Hindlimb muscle (tissue), 1 donor: ENCODE measurements at regions not wholly inside any gene's neighbourhood (a gene's known extent, or its start where the extent isn't known, plus 50 kb on each side); places are given as distances from the start of the nearest gene placed in this dataset.

Source experiments
- DNase-seq: peaks from one replicate; pipeline ENCODE4 v3.0.0-alpha.2; 2013

GRCh38 chr9:79107911-79108676, 463.7 kb upstream of the TLE4 start:
- no peak for DNase-seq

DNA sequence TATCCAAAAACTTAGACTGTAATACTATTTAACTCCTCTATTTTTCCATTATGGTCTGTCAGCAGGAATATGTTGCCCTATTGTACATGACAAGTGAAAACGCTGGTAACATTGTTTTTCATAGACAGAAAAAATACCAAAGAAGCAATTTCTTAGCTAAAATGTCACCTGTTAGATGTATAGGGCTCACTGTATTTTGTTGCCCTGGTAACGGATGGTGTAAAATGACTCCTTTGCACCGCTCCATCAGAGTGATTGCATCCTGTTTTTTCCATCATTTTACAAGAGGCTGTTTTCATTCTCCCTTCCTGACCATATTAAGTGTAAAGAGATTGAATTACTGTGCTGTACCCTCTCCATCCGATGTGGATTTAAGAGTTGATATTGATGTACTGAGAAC, 460.1 kb upstream of the TLE4 start:
- no peak for DNase-seq

- DNase-seq = no peak
Observed at GRCh38 chr9:79115176-79115575, 456.6 kb upstream of the TLE4 start.

- no peak for DNase-seq
Observed at GRCh38 chr9:79116041-79116440, 455.7 kb upstream of the TLE4 start.

DNA sequence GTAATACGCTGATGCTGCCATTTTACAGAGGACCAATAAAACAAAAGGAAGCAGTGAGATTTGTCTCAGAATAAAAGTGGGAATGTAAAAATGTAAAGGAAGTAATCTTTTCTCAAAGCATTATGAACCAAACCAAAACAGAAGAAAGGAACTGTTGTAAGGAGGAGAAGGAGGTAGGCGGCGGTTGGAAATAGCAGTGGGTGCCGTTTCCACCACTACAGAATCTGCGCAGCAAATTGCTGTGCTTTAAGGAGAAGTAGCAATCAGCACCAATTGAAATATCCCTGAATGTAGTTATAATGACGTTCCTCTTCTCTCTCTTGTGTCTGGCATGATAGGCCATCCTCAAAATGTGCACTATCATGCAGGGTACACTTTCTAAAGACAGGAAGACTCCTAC, 455.1 kb upstream of the TLE4 start:
- no peak for DNase-seq

GRCh38 chr9:79120533-79120932, 451.2 kb upstream of the TLE4 start:
- DNase-seq = no peak

- no peak for DNase-seq
Observed at GRCh38 chr9:79120941-79121340, 450.8 kb upstream of the TLE4 start.

GRCh38 chr9:79123415-79123814, 448.4 kb upstream of the TLE4 start:
- no peak for DNase-seq

DNA sequence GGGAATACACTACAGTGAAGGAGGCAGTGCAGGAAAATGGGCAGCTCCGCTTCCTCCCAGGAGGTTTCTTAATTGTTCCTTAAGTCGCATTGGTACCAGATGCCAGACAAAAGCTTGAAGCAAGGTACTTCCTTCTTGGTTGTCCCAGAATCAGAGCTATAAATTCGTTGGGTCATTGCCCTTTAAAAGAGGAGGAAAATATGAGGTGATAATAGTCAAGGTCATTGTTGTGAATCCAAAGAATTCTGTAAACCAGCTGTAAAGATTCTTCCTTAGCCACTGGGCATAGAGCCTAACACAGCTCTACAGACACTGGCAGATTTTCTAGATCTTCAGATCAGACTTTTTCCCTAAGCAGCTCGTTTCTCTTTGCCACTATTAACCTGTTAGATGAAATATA, 444.1 kb upstream of the TLE4 start:
- no peak for DNase-seq

GRCh38 chr9:79129865-79130480, 441.8 kb upstream of the TLE4 start:
- DNase-seq = peak; percentile 56

- no peak for DNase-seq
Observed at GRCh38 chr9:79131246-79131774, 440.5 kb upstream of the TLE4 start.

DNA sequence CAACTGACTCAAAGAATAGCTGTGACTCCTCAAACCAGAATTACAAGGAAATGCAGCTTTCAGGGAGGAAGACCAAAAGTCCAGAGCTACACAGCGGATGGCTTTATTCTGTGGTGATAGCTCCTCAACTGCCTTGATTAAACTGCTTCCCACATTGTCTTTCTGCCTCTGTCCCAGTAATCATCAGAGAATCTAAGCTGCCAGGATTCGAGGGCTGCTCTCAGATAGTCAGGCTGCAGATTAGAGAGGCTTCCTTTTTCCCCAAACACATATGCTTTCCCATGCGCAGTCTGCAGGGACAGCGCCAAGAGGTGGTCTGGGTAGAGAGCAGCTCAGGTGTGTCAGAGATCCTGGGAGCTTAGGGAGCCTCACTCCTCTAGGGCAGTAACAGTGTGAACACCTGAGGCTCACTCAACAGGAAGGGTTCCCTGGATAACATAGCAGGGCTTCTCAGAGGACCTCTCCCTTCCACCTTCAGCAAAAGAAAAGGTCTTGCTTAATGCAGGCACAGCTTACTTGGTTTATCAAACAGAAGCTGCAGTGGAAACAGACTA, 439.9 kb upstream of the TLE4 start:
- no peak for DNase-seq

GRCh38 chr9:79134654-79135053, 437.1 kb upstream of the TLE4 start:
- no peak for DNase-seq

GRCh38 chr9:79135681-79136415, 435.9 kb upstream of the TLE4 start:
- no peak for DNase-seq

GRCh38 chr9:79140751-79141150, 431.0 kb upstream of the TLE4 start:
- no peak for DNase-seq

GRCh38 chr9:79143211-79143610, 428.6 kb upstream of the TLE4 start:
- DNase-seq = no peak

DNA sequence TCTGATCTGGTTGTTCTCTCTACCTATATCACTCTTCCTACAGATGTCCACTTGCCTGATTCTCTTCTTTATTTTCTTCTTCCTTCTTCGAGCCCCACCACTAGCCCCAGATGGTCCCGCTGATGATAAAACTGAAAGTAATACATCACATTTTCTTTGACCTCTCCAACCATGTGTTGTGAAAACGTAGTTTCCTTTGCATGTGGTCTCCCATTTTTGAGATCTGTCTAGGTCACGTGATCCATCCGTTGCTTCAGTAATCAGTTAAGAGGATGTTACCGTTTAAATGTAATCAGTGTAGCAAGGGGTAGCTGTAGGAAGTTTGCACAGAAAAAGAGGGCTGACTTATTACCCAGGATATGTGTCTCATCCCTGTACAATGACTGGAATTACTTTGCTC, 426.3 kb upstream of the TLE4 start:
- no peak for DNase-seq

DNA sequence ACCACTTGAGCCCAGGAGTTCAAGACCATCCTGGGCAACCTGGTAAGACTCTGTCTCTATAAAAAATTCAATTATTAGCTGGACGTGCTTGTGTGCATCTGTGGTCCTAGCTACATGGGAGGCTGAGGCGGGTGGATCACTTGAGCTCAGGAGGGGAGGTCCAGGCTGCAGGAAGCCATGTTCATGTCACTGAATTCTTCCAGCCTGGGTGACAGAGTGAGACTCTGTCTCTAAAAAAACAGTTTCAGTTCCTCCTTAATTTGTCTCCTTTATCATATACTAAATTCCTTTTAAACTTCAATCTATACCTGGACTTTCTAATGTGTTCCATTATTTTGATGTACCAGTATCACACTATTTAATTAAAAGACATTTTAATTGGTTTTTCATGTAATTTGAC, 422.2 kb upstream of the TLE4 start:
- DNase-seq = no peak

DNA sequence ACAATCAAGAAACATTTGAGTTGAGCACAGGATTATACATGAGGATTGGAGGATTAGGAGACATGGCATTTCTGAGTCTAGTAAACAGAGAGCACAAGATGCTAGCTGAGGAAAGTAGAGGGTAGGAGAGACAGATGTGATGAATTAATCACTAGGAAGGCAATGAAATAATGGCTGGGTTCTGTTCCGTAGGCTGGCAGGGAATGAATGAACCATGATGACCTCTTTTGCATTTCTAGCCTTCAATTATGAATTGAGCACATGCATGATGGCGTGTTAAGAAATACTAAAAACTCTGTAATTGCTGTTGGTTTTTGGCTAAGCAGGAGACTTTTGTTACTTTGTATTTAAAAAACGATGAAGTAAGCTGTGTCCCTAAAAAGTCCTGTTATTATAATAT, 420.0 kb upstream of the TLE4 start:
- no peak for DNase-seq

DNA sequence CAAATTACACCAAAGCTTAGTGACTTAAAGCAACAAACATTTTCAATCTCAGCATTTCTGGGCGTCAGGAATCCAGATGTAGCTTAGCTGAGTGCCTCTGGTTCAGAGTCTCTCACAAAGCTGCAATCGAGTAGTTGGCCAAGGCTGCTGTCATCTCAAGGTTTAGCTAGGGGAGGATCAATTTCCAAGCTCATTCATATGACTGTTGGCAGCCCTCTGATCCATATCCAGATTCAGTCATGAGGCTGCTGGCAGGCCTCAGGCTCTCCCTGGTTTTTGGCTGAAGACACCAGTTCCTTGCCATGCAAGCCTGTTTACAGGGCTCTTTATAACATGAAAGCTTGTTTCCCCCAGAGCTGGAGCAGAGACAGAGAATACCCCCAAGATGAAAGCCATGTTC, 419.5 kb upstream of the TLE4 start:
- no peak for DNase-seq

- DNase-seq = no peak
Observed at GRCh38 chr9:79154806-79155205, 417.0 kb upstream of the TLE4 start.

GRCh38 chr9:79155308-79155707, 416.5 kb upstream of the TLE4 start:
- DNase-seq = no peak

DNA sequence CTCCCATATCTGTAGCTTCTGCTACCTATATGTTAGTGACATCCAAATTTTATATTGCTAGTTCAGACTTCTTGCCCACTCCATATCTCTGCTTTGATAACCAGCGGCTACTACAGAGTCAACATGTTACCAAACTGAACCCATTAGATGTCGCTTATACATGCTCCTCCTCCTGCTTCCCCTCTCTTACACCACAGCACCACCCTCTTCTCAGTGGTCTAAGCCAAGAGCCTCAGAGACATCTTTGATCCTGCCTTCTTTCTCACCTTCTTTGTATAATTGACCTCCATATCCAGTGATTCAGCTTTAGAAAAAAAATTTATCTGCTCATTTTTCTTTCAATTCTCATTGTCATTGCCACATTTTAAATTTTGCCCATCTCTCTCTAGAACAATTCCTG, 408.2 kb upstream of the TLE4 start:
- no peak for DNase-seq
